Fibroblast of skin of back (primary cell): ENCODE measurements at regions not wholly inside any gene's neighbourhood (a gene's known extent, or its start where the extent isn't known, plus 50 kb on each side); places are given as distances from the start of the nearest gene placed in this dataset.
A peak's percentile ranks its signal among the peaks of the same experiment; 100 is the strongest.

ENCODE experiments used
- DNase-seq: peaks from one replicate; pipeline ENCODE4 v3.0.0-alpha.2; 2013

DNA sequence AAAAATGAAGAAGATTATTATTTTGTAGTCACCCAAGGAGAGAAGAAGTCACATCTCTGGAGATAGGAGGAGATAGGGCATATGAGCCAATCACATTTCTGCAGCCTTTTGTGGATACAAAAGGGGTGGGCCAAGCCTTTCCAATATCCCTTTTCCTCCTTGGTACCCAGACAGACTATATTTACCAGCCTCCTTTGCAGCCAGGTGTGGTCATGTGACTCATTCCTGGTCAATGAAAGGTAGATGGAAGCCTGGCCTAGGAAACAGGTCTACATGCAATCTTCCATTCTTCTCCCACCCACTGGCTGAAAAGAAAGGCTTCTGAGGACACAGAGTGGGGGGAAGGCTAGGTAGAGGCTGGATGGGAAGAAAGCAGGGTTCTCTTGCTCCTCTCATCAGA, 58.1 kb upstream of the ERG start:
- DNase-seq = no peak

DNA sequence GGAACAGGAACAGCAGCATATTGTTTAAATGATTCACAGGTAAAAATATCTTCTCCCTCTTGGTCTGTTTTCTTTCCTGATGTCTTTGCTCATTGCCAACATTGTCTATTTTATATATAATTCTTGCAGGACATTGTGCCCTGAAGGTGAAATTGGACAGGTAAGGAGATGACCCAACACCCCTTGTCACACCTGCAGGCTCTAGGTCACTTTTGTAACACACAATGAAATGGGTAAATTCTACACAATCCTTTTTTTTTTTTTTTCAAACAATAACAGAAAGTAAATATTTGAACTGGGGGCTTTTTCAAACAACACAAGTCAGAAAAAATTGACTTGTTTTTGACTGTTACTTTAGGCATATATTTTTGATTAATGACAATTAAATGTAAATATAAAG, 62.9 kb upstream of the ERG start:
- DNase-seq = no peak

GRCh38 chr21:38561613-38562581, 63.6 kb upstream of the ERG start:
- no peak for DNase-seq

- peak; percentile 91 for DNase-seq
Measured at GRCh38 chr21:38567335-38567969, 69.2 kb upstream of the ERG start.

DNA sequence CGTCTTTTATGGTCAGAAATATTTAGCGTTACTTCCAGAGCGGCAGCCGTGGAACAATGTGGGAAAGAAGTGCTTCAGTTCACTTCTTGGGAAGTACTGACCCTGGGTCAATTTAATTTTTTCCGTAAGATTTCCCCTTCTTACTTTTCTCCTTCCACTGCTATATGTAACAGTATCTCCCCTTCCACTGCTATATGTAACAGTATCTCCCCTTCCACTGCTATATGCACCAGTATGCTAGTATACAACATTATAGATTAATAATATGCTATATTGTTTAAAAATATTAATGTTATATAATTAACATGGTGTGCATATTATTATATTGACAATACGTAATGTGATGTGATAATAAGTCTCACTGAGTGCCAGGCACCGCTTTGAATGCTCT, 69.7 kb upstream of the ERG start:
- DNase-seq = no peak

DNA sequence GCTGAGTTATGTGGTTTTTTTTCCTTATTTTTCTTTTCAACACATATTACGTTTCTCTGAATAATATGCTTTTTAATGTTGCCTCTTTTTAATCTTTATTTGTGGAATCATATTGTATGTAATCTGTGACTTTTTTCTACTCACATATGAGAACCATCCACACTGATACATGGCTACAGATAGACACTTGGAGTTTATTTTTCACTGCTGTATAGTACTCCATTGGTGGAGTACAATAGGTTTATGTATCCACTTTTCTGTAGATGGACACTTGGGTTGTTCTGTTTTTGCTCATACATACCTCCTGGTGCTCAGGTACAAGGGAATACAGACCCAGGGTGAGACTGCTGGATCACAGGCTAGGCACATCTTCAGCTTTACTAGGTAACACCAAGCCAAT, 71.5 kb upstream of the ERG start:
- DNase-seq = no peak

- peak; percentile 29 for DNase-seq
Measured at GRCh38 chr21:38570596-38570995, 72.3 kb upstream of the ERG start.

DNA sequence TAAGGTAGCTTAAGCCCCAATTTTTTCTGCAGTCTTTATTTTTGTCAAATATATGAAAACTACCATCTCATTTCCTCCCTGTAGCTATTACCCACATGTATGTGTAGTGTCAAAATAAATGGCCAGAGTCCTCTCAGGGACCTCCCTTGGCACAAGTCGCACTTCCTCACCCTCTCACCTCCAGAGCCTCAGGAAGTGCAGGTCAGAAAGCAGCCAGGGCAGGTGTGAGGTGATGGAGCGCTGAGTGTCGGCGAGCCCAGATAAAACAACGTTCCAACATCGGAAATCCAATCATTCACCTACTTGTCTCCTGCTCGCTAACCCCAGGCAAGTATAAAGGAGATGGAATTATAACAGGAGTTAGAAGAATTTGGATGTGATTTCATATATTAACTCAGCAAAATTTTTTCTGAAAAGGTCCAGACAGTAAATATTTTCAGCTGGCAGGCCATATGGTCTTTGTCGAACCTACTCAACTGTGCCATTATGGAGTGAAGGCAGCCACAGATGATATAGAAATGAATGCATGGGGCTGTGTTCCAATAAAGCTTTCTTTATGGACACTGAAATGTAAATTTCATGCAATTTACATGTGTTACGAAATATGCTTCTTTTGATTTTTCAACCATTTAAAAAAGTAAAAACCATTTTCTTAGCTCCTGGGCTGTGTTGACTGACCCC, 76.8 kb upstream of the ERG start:
- no peak for DNase-seq

- DNase-seq = no peak
Measured at GRCh38 chr21:38577887-38578286, 79.6 kb upstream of the ERG start.

GRCh38 chr21:38590449-38591217, 92.4 kb upstream of the ERG start:
- DNase-seq = no peak

DNA sequence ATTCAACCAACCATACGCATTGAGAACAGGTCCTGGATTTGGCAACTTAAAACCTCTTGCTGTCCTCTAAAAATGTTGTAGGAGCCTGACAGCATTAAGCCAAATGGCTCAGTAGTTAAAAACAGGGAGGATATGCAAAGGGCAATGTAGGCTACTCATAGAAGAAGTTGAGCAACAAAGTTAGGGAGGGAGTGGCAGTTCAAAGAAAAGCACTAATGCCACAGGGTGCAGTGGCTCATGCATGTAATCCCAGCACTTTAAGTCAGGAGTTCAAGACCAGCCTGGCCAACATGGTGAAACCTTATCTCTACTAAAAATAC, 92.9 kb upstream of the ERG start:
- no peak for DNase-seq

- DNase-seq = peak; percentile 16
Measured at GRCh38 chr21:38596264-38597042, 98.2 kb upstream of the ERG start.

GRCh38 chr21:38597421-38597820, 99.1 kb upstream of the ERG start:
- DNase-seq = peak; percentile 58

DNA sequence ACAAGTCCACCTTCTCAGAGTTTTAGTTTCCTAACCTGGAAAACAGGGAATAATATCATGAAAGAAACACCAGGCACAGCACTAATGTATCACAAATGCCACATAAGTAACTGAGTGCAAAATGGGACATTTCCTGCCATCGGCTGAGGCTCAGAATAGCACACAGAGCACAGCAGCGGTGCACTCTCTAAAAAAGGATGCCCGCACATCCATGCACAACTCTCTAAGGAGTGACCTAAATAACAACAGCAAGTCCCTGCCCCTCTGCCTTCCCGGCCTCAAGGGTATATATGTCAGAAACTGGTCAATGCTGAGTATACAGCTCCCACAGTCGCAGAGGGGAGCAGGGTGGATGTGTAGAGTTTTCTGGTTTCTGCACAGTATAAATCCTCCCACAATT, 100.1 kb upstream of the ERG start:
- no peak for DNase-seq

- no peak for DNase-seq
Measured at GRCh38 chr21:38599381-38599975, 101.2 kb upstream of the ERG start.

DNA sequence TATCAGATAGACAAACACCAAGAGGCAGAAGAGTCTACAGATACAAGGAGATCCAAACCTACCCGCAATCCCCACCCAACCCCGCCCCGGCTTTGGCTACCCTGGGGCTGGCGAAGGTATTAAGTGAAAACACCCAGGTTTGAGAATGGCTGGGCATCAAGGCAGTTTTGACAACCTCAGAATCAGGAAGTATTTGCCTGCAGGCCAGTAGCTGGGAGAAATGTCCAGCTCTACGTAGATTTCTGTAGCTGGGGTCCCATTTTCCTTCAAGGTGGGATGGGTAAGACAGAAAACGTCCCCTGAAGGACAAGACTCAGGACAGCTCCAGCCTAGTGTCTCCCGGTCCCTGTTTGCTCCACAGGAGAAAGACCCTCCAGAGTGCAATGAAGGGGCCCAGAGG, 101.8 kb upstream of the ERG start:
- no peak for DNase-seq

GRCh38 chr21:38605236-38605635, 107.0 kb upstream of the ERG start:
- DNase-seq = no peak

GRCh38 chr21:38609580-38609979, 111.3 kb upstream of the ERG start:
- DNase-seq = no peak

GRCh38 chr21:38610623-38611251, 112.5 kb upstream of the ERG start:
- no peak for DNase-seq

GRCh38 chr21:38611277-38611676, 113.0 kb upstream of the ERG start:
- DNase-seq = peak; percentile 74

- DNase-seq = no peak
Measured at GRCh38 chr21:38613686-38614085, 115.4 kb upstream of the ERG start.
